ENCODE measurements at regions not wholly inside any gene's neighbourhood (a gene's known extent, or its start where the extent isn't known, plus 50 kb on each side); places are given as distances from the start of the nearest gene placed in this dataset.

GRCh38 chr1:38141483-38141882, 94.9 kb upstream of the POU3F1 start (continued):
- TF ChIP-seq TSHZ2 (CRISPR knock-in tag; IDR thresholded peaks at IDR 0.05): no peak

- ATAC-seq: no peak
- TF ChIP-seq RARB (CRISPR knock-in tag; IDR thresholded peaks at IDR 0.05) (no peak), SNAI2 (CRISPR knock-in tag; IDR thresholded peaks at IDR 0.05) (no peak), GLIS3 (CRISPR knock-in tag; IDR thresholded peaks at IDR 0.05) (no peak), ZNF8 (CRISPR knock-in tag; IDR thresholded peaks at IDR 0.05) (no peak), TSHZ2 (CRISPR knock-in tag; IDR thresholded peaks at IDR 0.05) (no peak), TOX (CRISPR knock-in tag; IDR thresholded peaks at IDR 0.05; ENCODE audit: borderline replicate concordance) (no peak), ZNF70 (CRISPR knock-in tag; IDR thresholded peaks at IDR 0.05) (no peak), ZC3H10 (CRISPR knock-in tag; IDR thresholded peaks at IDR 0.05) (no peak), BACH2 (CRISPR knock-in tag; IDR thresholded peaks at IDR 0.05; ENCODE audit: borderline replicate concordance) (no peak), ZFP30 (CRISPR knock-in tag; IDR thresholded peaks at IDR 0.05) (no peak)
- TF ChIP-seq, protein P1, sequence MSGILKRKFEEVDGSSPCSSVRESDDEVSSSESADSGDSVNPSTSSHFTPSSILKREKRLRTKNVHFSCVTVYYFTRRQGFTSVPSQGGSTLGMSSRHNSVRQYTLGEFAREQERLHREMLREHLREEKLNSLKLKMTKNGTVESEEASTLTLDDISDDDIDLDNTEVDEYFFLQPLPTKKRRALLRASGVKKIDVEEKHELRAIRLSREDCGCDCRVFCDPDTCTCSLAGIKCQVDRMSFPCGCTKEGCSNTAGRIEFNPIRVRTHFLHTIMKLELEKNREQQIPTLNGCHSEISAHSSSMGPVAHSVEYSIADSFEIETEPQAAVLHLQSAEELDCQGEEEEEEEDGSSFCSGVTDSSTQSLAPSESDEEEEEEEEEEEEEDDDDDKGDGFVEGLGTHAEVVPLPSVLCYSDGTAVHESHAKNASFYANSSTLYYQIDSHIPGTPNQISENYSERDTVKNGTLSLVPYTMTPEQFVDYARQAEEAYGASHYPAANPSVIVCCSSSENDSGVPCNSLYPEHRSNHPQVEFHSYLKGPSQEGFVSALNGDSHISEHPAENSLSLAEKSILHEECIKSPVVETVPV (CRISPR knock-in tag; IDR thresholded peaks at IDR 0.05): no peak
- TF ChIP-seq, protein P2, sequence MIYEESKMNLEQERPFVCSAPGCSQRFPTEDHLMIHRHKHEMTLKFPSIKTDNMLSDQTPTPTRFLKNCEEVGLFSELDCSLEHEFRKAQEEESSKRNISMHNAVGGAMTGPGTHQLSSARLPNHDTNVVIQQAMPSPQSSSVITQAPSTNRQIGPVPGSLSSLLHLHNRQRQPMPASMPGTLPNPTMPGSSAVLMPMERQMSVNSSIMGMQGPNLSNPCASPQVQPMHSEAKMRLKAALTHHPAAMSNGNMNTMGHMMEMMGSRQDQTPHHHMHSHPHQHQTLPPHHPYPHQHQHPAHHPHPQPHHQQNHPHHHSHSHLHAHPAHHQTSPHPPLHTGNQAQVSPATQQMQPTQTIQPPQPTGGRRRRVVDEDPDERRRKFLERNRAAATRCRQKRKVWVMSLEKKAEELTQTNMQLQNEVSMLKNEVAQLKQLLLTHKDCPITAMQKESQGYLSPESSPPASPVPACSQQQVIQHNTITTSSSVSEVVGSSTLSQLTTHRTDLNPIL (CRISPR knock-in tag; IDR thresholded peaks at IDR 0.05; ENCODE audit: low read depth): no peak
These were observed 93.3 kb upstream of the POU3F1 start for GRCh38 chr1:38139738-38140487.

- TF ChIP-seq, protein P2 (CRISPR knock-in tag; IDR thresholded peaks at IDR 0.05; ENCODE audit: low read depth): peak; percentile 93
- TF ChIP-seq PPARA (CRISPR knock-in tag; IDR thresholded peaks at IDR 0.05; ENCODE audit: borderline replicate concordance) (no peak), ISL1 (CRISPR knock-in tag; IDR thresholded peaks at IDR 0.05) (peak; percentile 13; the same call in 1 of the 2 replicates)
- peak; percentile 93 for ATAC-seq
These were observed 92.1 kb upstream of the POU3F1 start for GRCh38 chr1:38138498-38139233.

- ATAC-seq: no peak
- no peak for TF ChIP-seq TOX (CRISPR knock-in tag; IDR thresholded peaks at IDR 0.05; ENCODE audit: borderline replicate concordance)
These were observed 90.6 kb upstream of the POU3F1 start for GRCh38 chr1:38137164-38137563.

All from SK-N-SH treated with all-trans-retinoic acid at 6 μM for 48 hours (cell line).